DMS79 treated with DMSO at 0.1 percent for 48 hours (cell line): ENCODE measurements at regions not wholly inside any gene's neighbourhood (a gene's known extent, or its start where the extent isn't known, plus 50 kb on each side); places are given as distances from the start of the nearest gene placed in this dataset.

Source experiments
- DNase-seq: peaks from one replicate; lab custom pipeline; 2025; lab: John Stamatoyannopoulos, UW

DNA sequence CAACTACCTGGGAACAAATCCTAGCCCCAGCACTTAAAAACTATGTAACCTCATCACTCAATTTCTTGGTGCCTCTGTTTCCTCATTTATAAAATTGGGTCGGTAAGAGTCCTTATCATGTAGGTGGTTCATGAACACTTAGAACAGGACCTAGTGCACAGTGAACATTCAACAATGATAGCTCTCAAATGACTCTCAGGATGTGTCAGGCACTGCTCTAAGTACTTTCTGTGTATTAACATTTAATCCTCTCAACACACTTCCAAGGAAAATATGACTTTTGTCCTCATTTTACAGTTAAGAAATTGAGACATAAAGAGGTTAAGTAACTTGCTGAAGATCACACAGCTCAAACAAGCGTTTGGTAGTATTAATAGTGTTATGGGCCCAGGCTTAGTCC, 202.1 kb upstream of the KLF4 start:
- no peak for DNase-seq

DNA sequence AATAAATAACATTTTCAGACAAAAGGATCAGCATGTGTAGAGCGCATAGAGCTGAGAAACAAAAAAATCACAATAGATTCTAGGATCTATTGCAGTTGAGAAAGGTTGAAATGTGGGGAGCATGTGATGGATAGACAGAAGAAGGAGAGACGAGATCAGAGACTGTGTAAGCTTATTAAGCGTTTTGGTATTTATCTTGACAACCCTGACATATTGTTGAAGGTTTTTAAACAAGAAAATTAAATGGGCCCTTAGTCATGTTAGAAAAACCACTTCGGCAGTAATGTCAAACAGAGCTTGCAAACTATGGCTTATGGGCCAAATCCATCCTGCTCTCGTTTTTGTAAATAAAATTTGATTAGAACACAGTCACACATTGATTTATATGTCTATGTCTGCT, 200.5 kb upstream of the KLF4 start:
- DNase-seq: no peak

- DNase-seq: no peak
These were observed 199.2 kb upstream of the KLF4 start for GRCh38 chr9:107688728-107689127.

- DNase-seq: no peak
These were observed 196.3 kb upstream of the KLF4 start for GRCh38 chr9:107685901-107686300.

- DNase-seq: no peak
These were observed 195.8 kb upstream of the KLF4 start for GRCh38 chr9:107685376-107685775.

- no peak for DNase-seq
These were observed 194.7 kb upstream of the KLF4 start for GRCh38 chr9:107684224-107684623.

DNA sequence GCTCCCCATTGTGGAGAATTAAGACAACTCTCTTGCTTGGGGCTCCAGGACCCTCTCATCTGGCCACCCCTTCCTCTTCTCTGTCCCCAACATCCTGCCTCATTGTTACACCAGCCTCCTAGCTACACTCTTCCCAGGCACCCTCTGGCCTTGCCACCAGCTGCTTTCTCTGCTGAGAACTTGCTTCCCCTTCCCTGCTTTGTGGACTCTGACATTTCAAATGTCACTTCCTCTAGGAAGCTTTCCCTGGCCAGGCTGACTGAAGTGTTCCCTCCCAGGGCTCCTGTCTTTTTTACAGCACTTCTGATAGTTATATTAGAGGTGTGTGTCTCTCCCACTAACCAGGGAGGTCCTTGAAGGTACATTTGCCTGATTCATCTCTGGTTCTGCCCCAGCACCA, 194.0 kb upstream of the KLF4 start:
- DNase-seq: no peak

DNA sequence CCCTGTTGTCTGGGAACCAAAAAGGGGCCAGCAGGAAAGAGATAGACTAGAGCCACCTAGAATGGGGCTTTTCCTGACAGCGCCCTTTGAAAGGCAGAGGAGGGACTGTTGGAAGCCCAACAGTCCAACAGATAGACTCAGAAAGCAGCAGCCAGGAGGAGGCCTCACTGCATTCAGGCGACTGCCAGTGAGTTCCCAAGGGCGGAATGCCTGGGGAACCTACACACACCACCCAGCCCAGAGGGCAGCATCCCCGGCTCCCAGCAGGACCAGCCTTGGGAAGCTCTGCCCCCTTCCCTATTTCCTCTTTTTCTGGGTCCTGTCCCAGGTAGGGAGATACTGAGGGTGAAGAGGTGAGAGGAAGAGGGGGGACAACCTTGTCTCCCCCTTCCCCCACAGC, 192.4 kb upstream of the KLF4 start:
- no peak for DNase-seq

DNA sequence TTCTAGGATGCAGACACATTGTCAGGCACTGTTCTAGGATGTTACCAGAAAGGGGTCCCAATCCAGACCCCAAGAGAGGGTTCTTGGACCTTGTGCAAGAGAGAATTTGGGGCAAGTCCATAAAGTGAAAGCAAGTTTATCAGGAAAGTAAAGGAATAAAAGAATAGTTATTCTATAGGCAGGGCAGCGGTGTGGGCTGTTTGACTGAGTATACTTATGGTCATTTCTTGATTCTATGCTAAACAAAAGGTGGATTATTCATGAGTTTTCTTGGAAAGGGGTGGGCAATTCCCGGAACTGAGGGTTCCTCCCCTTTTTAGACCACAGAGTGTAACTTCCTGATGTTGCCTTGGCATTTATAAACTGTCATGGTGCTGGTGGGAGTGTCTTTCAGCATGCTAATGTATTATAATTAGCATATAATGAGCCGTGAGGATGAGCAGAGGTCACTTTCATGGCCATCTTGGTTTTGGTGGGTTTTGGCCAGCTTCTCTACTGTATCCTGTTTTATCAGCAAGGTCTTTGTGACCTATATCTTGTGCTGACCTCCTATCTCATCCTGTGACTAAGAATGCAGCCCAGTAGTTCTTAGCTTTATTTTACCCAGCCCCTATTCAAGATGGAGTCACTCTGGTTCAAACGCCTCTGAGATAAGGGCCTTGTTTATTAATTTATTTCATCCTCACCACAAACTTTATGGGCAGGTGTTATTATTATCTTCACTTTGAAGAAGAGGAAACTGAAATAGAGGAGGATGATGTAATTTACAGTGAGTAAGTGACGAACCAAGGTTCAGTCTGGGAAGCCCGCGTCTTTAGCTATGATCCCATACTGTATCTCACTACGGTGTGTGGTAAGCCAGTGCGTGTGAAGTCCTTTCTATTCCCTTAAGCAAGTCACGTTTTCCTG, 186.0 kb upstream of the KLF4 start:
- no peak for DNase-seq

- DNase-seq: no peak
These were observed 185.2 kb upstream of the KLF4 start for GRCh38 chr9:107674721-107675277.

DNA sequence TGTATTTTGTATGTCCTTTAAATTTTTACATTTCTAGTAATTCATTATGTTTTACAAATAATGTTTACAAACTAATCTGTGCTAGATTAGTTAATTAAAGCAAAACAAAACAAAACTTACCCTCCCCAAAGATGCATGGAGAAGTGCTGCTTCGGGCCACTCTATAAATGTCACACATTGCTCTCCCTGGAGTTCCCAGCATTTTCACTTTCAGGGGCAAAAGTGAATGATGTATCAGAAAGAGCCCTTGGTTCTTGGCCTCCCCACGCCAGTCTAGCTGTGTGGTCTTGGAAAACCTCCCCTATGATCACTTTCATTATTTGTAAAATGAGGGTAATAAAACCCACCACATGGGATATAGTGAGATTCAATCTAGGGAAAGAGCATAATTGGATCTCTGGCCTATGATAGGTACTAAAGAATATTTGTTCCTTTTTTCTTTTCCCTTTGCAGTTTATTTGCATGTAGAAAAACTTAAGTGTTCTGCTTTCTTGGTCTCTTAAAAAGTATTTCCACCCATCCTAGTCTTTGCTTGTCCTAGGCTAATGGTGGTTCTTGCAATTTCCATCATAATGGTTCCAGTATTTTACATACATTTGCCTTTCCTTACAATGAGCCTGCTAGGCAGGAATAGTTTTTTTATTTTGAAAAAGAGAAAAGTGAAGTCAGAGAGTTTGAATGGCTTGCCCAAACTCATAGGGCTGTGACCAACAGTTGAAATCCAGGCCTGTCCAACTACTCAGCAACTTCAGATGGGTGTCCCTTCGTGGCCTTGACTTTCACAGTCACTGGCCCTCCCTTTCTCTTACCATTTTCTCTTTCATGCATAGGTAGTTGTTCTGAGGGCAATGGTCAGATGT, 184.5 kb upstream of the KLF4 start:
- no peak for DNase-seq

GRCh38 chr9:107671588-107671987, 182.0 kb upstream of the KLF4 start:
- no peak for DNase-seq

DNA sequence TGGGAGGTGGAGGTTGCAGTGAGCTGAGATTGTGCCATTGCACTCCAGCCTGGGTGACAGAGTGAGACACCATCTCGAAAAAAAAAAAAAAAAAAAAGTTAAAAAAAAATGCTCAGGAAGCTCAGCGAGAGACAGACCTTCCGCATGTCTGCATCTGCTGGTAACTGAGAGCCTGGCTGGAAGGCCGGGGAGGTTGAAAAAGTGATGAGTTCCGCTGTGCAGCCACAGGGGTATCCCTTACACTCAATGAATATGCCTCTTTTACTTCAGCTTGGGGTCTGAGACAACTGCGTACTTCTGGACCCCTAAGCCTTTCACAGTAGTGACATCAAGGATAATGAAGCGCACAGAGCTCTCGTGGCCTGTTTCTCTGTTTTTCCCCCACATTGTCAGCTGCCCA, 179.9 kb upstream of the KLF4 start:
- DNase-seq: no peak

- no peak for DNase-seq
These were observed 177.9 kb upstream of the KLF4 start for GRCh38 chr9:107667231-107668070.

- no peak for DNase-seq
These were observed 175.5 kb upstream of the KLF4 start for GRCh38 chr9:107665057-107665456.

DNA sequence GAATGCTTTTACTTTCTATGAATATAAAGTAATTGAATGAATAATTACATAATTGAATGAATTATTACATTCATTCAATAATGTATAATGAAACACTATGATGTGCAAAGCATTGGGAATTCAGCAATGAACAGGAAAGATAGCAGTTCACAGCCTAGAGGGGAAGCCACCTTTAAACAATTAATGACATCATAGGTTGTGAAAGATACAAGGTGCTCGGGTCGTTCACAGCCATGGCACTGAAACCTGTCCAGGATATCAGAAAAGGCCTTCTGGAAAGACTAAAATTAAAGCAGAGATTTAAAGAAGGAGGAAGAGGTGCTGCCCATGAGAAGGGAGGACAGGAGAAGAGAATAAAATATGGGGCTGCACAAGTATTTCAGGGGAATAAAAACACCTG, 171.4 kb upstream of the KLF4 start:
- DNase-seq: no peak

DNA sequence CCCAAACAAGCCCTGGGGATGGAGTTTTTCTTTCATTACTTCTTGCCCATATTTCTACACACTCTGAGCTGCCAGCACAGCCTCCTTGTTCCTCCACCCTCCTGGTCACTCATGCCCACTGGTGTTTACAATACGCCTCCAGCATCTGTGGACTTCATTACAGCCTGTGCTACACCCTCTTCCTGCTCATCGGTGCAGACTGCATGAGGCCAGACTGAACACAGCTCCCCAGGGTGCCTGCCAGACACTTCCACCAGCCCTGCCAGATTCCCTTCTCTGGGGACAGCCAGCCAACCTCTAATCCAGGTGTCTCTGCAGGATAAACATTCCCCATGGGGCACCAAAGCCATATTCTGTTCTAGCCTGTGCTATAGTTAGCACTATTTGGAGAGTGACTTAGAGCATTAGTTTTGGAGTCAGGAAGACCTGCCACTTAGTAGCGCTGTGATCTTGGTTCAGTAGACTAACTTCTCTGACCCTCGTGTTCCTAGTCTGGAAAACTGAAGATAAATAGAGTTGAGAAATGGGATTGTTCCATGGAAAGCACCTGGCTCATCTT, 163.8 kb upstream of the KLF4 start:
- DNase-seq: no peak

DNA sequence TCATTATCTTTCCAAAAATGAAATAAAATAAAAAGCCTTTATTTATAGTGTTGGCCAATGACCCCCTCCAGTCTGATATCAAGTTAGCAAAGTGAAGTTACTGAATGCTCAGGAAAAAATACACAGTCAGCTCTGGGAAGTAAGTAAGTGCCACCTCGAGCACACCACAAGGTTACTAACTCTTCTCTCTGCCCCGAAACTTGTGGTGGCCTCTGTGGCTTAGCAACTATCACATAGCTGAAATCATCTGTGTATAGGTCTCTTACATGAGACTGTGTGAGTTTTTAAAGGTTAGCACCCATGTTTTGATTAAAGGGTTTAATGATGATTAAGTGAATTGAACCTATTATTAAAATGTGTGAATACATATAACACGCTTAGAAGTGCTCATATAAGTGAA, 161.4 kb upstream of the KLF4 start:
- no peak for DNase-seq

- no peak for DNase-seq
These were observed 160.8 kb upstream of the KLF4 start for GRCh38 chr9:107650321-107650720.

DNA sequence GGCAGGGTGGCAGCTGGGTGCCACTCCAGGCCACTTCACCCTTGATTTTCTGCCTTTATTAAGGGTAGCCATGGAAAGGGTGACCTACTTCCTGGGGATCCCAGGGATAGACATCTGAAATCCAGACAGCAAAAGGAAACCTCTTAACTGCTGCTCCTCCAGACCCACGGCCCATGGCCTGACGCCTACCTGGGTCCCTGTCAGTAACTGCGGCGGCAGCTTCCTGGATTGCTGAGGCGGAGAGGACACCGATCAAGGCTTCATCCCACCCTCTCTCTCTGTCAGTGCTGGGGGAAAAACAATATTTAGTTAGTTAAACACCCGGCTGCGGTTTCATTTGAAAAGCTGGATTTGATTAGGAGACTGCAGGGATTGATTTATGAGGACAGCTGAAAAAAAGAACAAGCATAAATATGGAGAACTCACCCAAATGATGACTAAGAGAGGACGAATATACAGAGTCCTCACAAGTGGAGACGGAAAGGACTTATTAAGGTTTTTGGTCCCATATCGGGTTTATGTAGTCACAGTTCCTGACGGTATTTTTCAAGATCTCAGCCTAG, 158.7 kb upstream of the KLF4 start:
- DNase-seq: no peak

- no peak for DNase-seq
These were observed 158.0 kb upstream of the KLF4 start for GRCh38 chr9:107647611-107648010.
